ENCODE measurements at regions not wholly inside any gene's neighbourhood (a gene's known extent, or its start where the extent isn't known, plus 50 kb on each side); places are given as distances from the start of the nearest gene placed in this dataset.

DNA sequence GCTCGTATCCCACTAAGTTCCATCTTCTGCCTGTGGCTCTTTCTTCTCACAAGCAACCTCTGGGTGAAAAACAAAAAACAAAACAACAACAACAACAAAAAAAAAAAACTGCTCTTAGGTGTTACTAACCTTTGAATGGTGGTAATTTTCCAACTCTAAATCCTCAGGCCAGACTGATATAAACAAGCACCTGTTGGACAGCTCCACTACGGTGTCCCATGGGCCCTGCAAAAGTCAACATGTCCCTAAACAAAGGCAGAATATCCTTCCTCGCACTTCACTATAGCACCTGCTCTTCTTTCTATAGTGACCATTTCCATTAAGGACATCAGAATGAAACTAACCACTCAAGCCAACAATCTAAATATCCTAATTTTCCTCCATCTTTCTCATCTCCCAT lies 54.6 kb upstream of the PARM1 start:
- intact Hi-C loops (cut with micrococcal nuclease) = no loop called here
- H3K27ac ChIP-seq (replicated peaks) = no peak overlapping the region
- H3K4me1 ChIP-seq = peaks cover 6% of the 10 kb centered on the region
- H3K9me3 ChIP-seq (replicated peaks) = no peaks in the 10 kb centered on the region
- no peaks in the 10 kb centered on the region for H3K36me3 ChIP-seq
- DNase-seq = no peak
- TF ChIP-seq CTCF (IDR thresholded peaks at IDR 0.05; ENCODE audit: borderline replicate concordance) = no peak
- peaks cover 4% of the 10 kb centered on the region for H3K27me3 ChIP-seq (ENCODE audit: low read depth)
- H3K4me3 ChIP-seq = no peak overlapping the region

GRCh38 chr4:74875451-74875850 lies 57.5 kb upstream of the PARM1 start:
- H3K4me3 ChIP-seq = no peak overlapping the region
- intact Hi-C loops (cut with micrococcal nuclease) = no loop called here
- H3K27me3 ChIP-seq (ENCODE audit: low read depth) = peaks cover 4% of the 10 kb centered on the region
- TF ChIP-seq CTCF (IDR thresholded peaks at IDR 0.05; ENCODE audit: borderline replicate concordance) = no peak
- no peak for DNase-seq
- no peaks in the 10 kb centered on the region for H3K36me3 ChIP-seq
- H3K4me1 ChIP-seq = peaks cover 6% of the 10 kb centered on the region
- H3K9me3 ChIP-seq (replicated peaks) = no peaks in the 10 kb centered on the region
- no peak overlapping the region for H3K27ac ChIP-seq (replicated peaks)

DNA sequence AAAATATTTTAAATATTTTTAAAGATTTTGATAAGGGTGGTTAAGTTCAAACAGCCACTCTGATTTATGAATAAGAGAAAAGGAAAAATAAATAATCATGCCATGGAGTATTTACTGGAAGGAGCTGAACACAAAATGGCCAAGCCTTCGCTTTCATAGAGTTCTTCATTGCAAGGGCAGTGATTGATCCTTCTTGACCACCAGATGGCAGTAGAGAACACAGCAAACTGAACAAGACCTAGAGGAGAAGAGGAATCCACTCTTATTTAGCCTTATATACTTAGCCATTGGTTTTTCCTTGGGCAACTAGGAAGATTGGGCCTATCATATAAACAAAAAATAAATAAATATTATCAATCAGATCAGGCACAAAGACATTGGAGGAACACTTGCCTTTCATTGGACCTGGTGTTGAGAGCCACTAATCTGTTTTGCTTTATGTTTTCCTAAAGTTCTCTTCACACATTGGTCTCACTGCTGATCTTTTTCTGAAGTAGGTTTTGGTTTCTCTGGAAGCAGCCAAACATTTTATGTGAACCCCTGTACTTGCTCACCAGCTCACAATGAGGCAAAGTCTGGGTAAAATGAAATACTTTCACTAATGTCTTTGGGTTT lies 58.1 kb upstream of the PARM1 start:
- Histone ChIP-seq H3K4me1 (peaks cover 6% of the 10 kb centered on the region), H3K9me3 (replicated peaks) (no peaks in the 10 kb centered on the region), H3K4me3 (no peak overlapping the region), H3K27ac (replicated peaks) (no peak overlapping the region), H3K27me3 (ENCODE audit: low read depth) (peaks cover 3% of the 10 kb centered on the region), H3K36me3 (no peaks in the 10 kb centered on the region)
- peak; percentile 93 for TF ChIP-seq CTCF (IDR thresholded peaks at IDR 0.05; ENCODE audit: borderline replicate concordance)
- intact Hi-C loops (cut with micrococcal nuclease) = no loop called here
- DNase-seq = no peak

DNA sequence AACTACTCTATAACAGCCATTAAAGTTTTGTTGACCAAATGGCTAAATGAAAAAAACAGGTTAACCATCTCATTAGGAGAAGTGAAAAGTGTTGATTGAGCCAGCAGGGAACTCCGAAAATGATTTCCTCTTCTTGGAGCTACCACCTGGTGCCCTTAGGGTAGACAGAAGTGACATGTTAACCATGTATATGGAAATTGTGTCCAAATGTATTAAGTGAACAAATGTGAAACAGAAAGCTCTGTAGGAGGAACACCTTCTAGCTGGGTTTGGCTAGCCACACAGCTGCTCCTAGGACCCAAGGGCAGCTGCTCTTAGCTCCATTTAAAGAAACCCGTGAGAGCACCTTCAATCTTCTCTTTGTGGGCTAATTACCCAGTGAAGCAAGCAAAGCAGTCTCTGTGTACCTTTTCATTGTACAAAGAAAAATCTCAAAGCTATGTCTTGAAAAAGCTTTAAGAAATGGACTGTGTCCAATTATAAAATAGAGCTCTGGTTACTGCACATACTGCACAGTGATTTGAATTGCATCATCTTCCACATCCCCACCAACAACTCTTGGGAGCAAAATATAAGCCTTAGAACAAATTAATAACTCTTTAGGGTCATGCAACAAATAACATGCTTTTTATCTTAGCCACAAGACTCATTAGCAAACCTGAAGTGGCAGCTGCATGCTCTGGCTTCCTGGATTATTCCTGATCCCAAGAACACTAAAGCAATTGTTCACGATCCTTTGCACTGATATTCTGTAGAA lies 59.2 kb upstream of the PARM1 start:
- no peak for DNase-seq
- Histone ChIP-seq H3K36me3 (no peaks in the 10 kb centered on the region), H3K4me1 (peaks cover 6% of the 10 kb centered on the region), H3K9me3 (replicated peaks) (no peaks in the 10 kb centered on the region), H3K27me3 (ENCODE audit: low read depth) (no peaks in the 10 kb centered on the region), H3K4me3 (no peak overlapping the region), H3K27ac (replicated peaks) (no peak overlapping the region)
- no peak for TF ChIP-seq CTCF (IDR thresholded peaks at IDR 0.05; ENCODE audit: borderline replicate concordance)
- intact Hi-C loops (cut with micrococcal nuclease) = no loop called here

- intact Hi-C loops (cut with micrococcal nuclease) = no loop called here
- Histone ChIP-seq H3K4me1 (no peaks in the 10 kb centered on the region), H3K27ac (replicated peaks) (no peak overlapping the region), H3K9me3 (replicated peaks) (peaks cover 6% of the 10 kb centered on the region), H3K36me3 (no peaks in the 10 kb centered on the region), H3K4me3 (no peak overlapping the region), H3K27me3 (ENCODE audit: low read depth) (no peaks in the 10 kb centered on the region)
- TF ChIP-seq CTCF (IDR thresholded peaks at IDR 0.05; ENCODE audit: borderline replicate concordance) = no peak
- no peak for DNase-seq
These were observed 64.7 kb upstream of the BTC start for GRCh38 chr4:74858921-74859562.

Measured in left ventricle myocardium inferior (tissue), 1 donor.